Thyroid gland (tissue), 4 donors: ENCODE measurements at regions not wholly inside any gene's neighbourhood (a gene's known extent, or its start where the extent isn't known, plus 50 kb on each side); places are given as distances from the start of the nearest gene placed in this dataset.

Source experiments
- POLR2A ChIP-seq, 2 donors: fragments of 450-650 bp; IDR thresholded peaks; one replicate each; pipeline ENCODE4 v1.6.1; 2017; ENCODE audit warnings: antibody characterized with exemption in 2 of 2, mild to moderate bottlenecking in 2 of 2, moderate library complexity in 1 of 2
- TF ChIP-seq, protein P1 (sequence below), 6 experiments: fragments of 200-600 bp in 3 of 6; fragments of 450-650 bp in 3 of 6; sonication (generic) in 3 of 6; IDR thresholded peaks; one replicate each; pipeline ENCODE4 v1.5.1; 2016 to 2019; ENCODE audit warnings: antibody characterized with exemption in 6 of 6, mild to moderate bottlenecking in 2 of 6, inconsistent platforms in 1 of 6, moderate library complexity in 1 of 6

DNA sequence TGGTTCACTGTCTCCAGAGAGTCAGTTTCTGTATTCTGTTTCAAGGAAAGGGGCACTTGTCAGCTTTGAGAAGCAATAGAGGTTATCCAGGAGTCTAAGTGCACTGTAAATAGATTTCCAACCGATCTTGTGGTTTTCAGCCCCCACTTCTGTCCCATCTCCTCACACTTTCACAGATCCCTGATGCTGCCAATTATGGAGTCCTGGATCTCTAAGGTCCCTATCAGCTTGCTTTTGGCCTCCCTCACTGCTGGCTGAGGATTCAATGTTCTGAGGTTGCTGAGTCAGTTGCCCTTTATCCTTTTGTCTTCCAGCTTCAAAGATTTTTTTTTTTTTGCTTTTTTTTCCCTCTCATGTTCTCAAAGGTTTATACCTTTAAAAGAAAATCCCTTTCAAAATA, 98.4 kb downstream of the DIRAS3 start:
- TF ChIP-seq, protein P1, sequence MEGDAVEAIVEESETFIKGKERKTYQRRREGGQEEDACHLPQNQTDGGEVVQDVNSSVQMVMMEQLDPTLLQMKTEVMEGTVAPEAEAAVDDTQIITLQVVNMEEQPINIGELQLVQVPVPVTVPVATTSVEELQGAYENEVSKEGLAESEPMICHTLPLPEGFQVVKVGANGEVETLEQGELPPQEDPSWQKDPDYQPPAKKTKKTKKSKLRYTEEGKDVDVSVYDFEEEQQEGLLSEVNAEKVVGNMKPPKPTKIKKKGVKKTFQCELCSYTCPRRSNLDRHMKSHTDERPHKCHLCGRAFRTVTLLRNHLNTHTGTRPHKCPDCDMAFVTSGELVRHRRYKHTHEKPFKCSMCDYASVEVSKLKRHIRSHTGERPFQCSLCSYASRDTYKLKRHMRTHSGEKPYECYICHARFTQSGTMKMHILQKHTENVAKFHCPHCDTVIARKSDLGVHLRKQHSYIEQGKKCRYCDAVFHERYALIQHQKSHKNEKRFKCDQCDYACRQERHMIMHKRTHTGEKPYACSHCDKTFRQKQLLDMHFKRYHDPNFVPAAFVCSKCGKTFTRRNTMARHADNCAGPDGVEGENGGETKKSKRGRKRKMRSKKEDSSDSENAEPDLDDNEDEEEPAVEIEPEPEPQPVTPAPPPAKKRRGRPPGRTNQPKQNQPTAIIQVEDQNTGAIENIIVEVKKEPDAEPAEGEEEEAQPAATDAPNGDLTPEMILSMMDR (IDR thresholded peaks at IDR 0.05) = no peak
- TF ChIP-seq POLR2A (IDR thresholded peaks at IDR 0.05) = no peak
